GM21723 (cell line): ENCODE measurements at regions not wholly inside any gene's neighbourhood (a gene's known extent, or its start where the extent isn't known, plus 50 kb on each side); places are given as distances from the start of the nearest gene placed in this dataset.

ENCODE experiments used
- ATAC-seq: cut with Tn5 transposase; IDR thresholded peaks from one replicate; pipeline ENCODE4 v1.9.1; 2021; ENCODE audit warnings: mild to moderate bottlenecking, moderate library complexity; ENCODE audit not compliant: unreplicated experiment

DNA sequence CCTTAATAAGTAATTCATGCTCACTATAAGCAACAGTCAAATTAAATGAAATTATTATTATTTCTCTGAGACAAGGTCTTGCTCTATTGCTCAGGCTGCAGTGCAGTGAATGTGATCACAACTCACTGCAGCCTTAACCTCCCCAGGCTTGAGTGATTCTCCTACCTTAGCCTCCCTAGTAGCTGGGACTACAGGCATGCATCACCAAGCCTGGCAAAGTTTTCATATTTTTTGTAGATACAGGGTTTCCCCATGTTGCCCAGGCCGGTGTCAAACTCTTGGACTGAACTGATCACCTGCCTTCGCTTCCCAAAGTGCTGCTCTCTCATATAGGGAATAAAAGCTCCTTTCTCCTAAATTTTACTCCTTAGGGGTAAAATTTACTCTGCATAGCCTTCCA lies 74.9 kb upstream of the GAREM1 start:
- no peak for ATAC-seq

GRCh38 chr18:32544088-32544487 lies 73.4 kb upstream of the GAREM1 start:
- ATAC-seq = no peak

- no peak for ATAC-seq
These were observed 71.6 kb upstream of the GAREM1 start for GRCh38 chr18:32542221-32542798.

GRCh38 chr18:32530947-32531651 lies 60.4 kb upstream of the GAREM1 start:
- peak; percentile 91 for ATAC-seq

- ATAC-seq = no peak
These were observed 59.2 kb upstream of the GAREM1 start for GRCh38 chr18:32529722-32530420.

DNA sequence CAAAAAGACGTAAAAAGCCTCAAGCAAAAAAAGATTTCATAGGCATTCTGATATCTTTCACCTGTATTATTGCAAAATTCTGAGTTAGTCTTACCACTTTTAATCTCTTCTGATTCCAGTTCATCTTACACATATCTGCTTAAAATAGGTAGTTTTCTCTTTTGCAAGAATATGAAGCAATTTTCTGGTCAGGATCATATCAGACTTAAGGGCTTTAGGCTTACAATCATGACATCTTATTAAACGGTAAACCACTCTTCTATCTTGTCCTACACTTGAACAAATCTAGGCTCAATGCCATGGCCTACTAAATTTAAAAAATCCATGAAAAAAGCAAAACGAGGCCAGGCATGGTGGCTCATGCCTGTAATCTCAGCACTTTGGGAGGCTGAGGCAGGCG lies 50.1 kb upstream of the GAREM1 start:
- ATAC-seq = no peak
